ENCODE measurements at regions not wholly inside any gene's neighbourhood (a gene's known extent, or its start where the extent isn't known, plus 50 kb on each side); places are given as distances from the start of the nearest gene placed in this dataset.

DNA sequence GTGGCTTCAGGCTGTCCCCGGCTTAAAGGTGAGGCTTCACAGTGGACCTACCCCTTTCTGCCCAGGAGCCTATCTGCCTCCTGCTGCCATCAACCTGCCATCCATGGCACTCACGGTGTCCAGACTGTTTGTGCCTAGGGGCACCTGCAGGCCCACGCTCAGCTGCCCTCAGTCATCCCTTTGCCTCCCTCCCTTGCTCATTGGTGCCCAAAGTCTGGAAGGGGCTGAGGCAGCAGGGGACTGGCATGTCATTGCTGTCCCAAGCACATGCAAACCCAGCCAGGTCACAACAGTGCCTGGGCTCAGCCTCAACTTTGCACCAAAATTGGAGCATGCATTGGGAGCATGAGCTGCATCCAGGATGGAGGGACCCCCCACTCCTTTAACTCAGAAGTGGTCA is 1142.7 kb upstream of the NCAM2 start:
- H3K18ac ChIP-seq (ENCODE audit: low read length) = no peak overlapping the region
- no peaks in the 10 kb centered on the region for H3K79me1 ChIP-seq (ENCODE audit: low read depth, low read length)
- peak overlapping the region; percentile 66 for H3K4ac ChIP-seq (ENCODE audit: low read length)
- no peak for DNase-seq (ENCODE audit: low spot score)
- H3K27ac ChIP-seq (replicated peaks; ENCODE audit: low read length) = no peak overlapping the region
- H3K27me3 ChIP-seq (ENCODE audit: control insufficient read depth in 3 of 3, insufficient read depth in 3 of 3, low read depth in 1 of 3, low read length in 3 of 3) = no peaks in the 10 kb centered on the region
- H2AK5ac ChIP-seq (ENCODE audit: low read depth, low read length) = no peak overlapping the region
- no peak overlapping the region for H2BK15ac ChIP-seq (ENCODE audit: low read length)
- no peak overlapping the region for H3K4me3 ChIP-seq (ENCODE audit: low read length in 2 of 2)
- WGBS, 2 donors (ENCODE audit: extremely low coverage in 2 of 2, insufficient read length in 2 of 2, insufficient replicate concordance in 1 of 2) = no CpG with 5 or more reads among the region's 3 CpGs
- no peaks in the 10 kb centered on the region for H3K4me1 ChIP-seq (ENCODE audit: control insufficient read depth in 2 of 2, insufficient read depth in 1 of 2, low read depth in 1 of 2, low read length in 2 of 2)
- H4K8ac ChIP-seq (ENCODE audit: low read depth, low read length) = peak overlapping the region; percentile 43
- H3K9me3 ChIP-seq (replicated peaks in 1 of 2; ENCODE audit: control insufficient read depth in 2 of 2, insufficient read depth in 1 of 2, low read depth in 1 of 2, low read length in 2 of 2) = no peaks in the 10 kb centered on the region
- H2BK120ac ChIP-seq (ENCODE audit: low read depth, low read length) = no peak overlapping the region
- no peak overlapping the region for H2BK12ac ChIP-seq (ENCODE audit: low read length)
- H3K23ac ChIP-seq (ENCODE audit: low read depth, low read length, poor library complexity) = peak overlapping the region; percentile 73
- no peaks in the 10 kb centered on the region for H3K36me3 ChIP-seq (replicated peaks in 1 of 2; ENCODE audit: control insufficient read depth in 2 of 2, insufficient read depth in 2 of 2, low read length in 2 of 2)
- H4K91ac ChIP-seq (ENCODE audit: low read depth, low read length, poor library complexity) = no peak overlapping the region
- no peak overlapping the region for H3K4me2 ChIP-seq (ENCODE audit: insufficient read depth, low read length, poor library complexity, severe bottlenecking)
- no peak overlapping the region for H2BK5ac ChIP-seq (ENCODE audit: low read length)
- H3K9ac ChIP-seq (ENCODE audit: low read depth, low read length, poor library complexity) = no peak overlapping the region
- H2AFZ ChIP-seq (ENCODE audit: low read length) = no peak overlapping the region
- peak overlapping the region; percentile 94 for H3K14ac ChIP-seq (ENCODE audit: low read length)

DNA sequence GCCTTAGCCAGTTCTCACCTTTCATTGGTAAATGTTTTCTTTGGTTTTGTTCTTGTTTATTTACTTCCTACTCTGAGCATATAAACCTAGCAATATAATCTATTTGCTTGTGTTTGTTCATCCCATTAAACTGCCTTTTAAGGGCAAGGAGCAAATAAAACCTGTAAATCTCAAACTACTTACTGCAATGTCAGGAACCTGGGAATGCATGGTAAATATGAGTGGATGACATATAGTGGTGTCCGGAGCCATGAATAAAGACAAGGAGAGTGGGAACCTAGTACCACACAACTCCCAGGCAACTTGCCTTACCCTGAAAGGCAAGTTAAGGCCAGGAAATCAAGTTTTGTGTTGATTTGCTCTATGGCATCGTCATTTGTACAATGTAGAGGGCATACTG is 1133.7 kb upstream of the NCAM2 start:
- no peak overlapping the region for H3K4me3 ChIP-seq (ENCODE audit: low read length in 2 of 2)
- H3K79me1 ChIP-seq (ENCODE audit: low read depth, low read length) = no peaks in the 10 kb centered on the region
- H3K9me3 ChIP-seq (replicated peaks in 1 of 2; ENCODE audit: control insufficient read depth in 2 of 2, insufficient read depth in 1 of 2, low read depth in 1 of 2, low read length in 2 of 2) = no peaks in the 10 kb centered on the region
- H3K4me1 ChIP-seq (ENCODE audit: control insufficient read depth in 2 of 2, insufficient read depth in 1 of 2, low read depth in 1 of 2, low read length in 2 of 2) = no peaks in the 10 kb centered on the region
- no peak for DNase-seq (ENCODE audit: low spot score)
- no peak overlapping the region for H3K23ac ChIP-seq (ENCODE audit: low read depth, low read length, poor library complexity)
- H3K4ac ChIP-seq (ENCODE audit: low read length) = no peak overlapping the region
- H3K14ac ChIP-seq (ENCODE audit: low read length) = no peak overlapping the region
- no peak overlapping the region for H2BK120ac ChIP-seq (ENCODE audit: low read depth, low read length)
- H2BK12ac ChIP-seq (ENCODE audit: low read length) = no peak overlapping the region
- no peak overlapping the region for H4K91ac ChIP-seq (ENCODE audit: low read depth, low read length, poor library complexity)
- no peaks in the 10 kb centered on the region for H3K36me3 ChIP-seq (replicated peaks in 1 of 2; ENCODE audit: control insufficient read depth in 2 of 2, insufficient read depth in 2 of 2, low read length in 2 of 2)
- no peak overlapping the region for H2BK15ac ChIP-seq (ENCODE audit: low read length)
- no peak overlapping the region for H2BK5ac ChIP-seq (ENCODE audit: low read length)
- H3K9ac ChIP-seq (ENCODE audit: low read depth, low read length, poor library complexity) = no peak overlapping the region
- no peaks in the 10 kb centered on the region for H3K27me3 ChIP-seq (ENCODE audit: control insufficient read depth in 3 of 3, insufficient read depth in 3 of 3, low read depth in 1 of 3, low read length in 3 of 3)
- H4K8ac ChIP-seq (ENCODE audit: low read depth, low read length) = no peak overlapping the region
- no peak overlapping the region for H3K18ac ChIP-seq (ENCODE audit: low read length)
- H2AK5ac ChIP-seq (ENCODE audit: low read depth, low read length) = no peak overlapping the region
- WGBS, 2 donors (ENCODE audit: extremely low coverage in 2 of 2, insufficient read length in 2 of 2, insufficient replicate concordance in 1 of 2) = no CpG with 5 or more reads among the region's 2 CpGs
- H3K4me2 ChIP-seq (ENCODE audit: insufficient read depth, low read length, poor library complexity, severe bottlenecking) = no peak overlapping the region
- no peak overlapping the region for H2AFZ ChIP-seq (ENCODE audit: low read length)
- no peak overlapping the region for H3K27ac ChIP-seq (replicated peaks; ENCODE audit: low read length)

DNA sequence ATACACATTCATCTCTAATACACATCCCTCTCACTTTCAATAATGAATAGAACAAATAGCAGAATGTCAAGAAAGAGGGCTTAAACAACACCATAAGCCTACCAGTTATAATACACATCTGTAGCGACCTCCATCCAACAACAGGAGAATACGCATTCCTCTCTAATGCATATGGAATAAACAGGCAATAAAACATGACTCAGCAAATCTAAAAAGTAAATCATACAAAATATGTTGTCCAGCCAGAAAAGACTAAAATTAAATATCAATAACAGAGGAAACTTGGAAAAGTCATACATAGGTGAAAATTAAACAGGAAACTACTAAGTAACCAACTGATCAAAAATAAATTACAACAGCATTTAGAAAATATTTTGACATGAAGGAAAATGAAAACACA is 1127.5 kb upstream of the NCAM2 start:
- no peak overlapping the region for H2BK5ac ChIP-seq (ENCODE audit: low read length)
- H2BK12ac ChIP-seq (ENCODE audit: low read length) = no peak overlapping the region
- H3K4me2 ChIP-seq (ENCODE audit: insufficient read depth, low read length, poor library complexity, severe bottlenecking) = no peak overlapping the region
- H2AFZ ChIP-seq (ENCODE audit: low read length) = no peak overlapping the region
- H3K27ac ChIP-seq (replicated peaks; ENCODE audit: low read length) = no peak overlapping the region
- no peak overlapping the region for H3K23ac ChIP-seq (ENCODE audit: low read depth, low read length, poor library complexity)
- H2BK15ac ChIP-seq (ENCODE audit: low read length) = no peak overlapping the region
- H3K79me1 ChIP-seq (ENCODE audit: low read depth, low read length) = no peaks in the 10 kb centered on the region
- H3K9ac ChIP-seq (ENCODE audit: low read depth, low read length, poor library complexity) = no peak overlapping the region
- no peaks in the 10 kb centered on the region for H3K4me1 ChIP-seq (ENCODE audit: control insufficient read depth in 2 of 2, insufficient read depth in 1 of 2, low read depth in 1 of 2, low read length in 2 of 2)
- no peak overlapping the region for H3K18ac ChIP-seq (ENCODE audit: low read length)
- H3K27me3 ChIP-seq (ENCODE audit: control insufficient read depth in 3 of 3, insufficient read depth in 3 of 3, low read depth in 1 of 3, low read length in 3 of 3) = no peaks in the 10 kb centered on the region
- no peak overlapping the region for H3K14ac ChIP-seq (ENCODE audit: low read length)
- no peak overlapping the region for H2BK120ac ChIP-seq (ENCODE audit: low read depth, low read length)
- no peak overlapping the region for H3K4ac ChIP-seq (ENCODE audit: low read length)
- WGBS, 2 donors (ENCODE audit: extremely low coverage in 2 of 2, insufficient read length in 2 of 2, insufficient replicate concordance in 1 of 2) = no CpG with 5 or more reads among the region's 2 CpGs
- H3K36me3 ChIP-seq (replicated peaks in 1 of 2; ENCODE audit: control insufficient read depth in 2 of 2, insufficient read depth in 2 of 2, low read length in 2 of 2) = no peaks in the 10 kb centered on the region
- no peak overlapping the region for H2AK5ac ChIP-seq (ENCODE audit: low read depth, low read length)
- H4K91ac ChIP-seq (ENCODE audit: low read depth, low read length, poor library complexity) = no peak overlapping the region
- no peak overlapping the region for H4K8ac ChIP-seq (ENCODE audit: low read depth, low read length)
- no peaks in the 10 kb centered on the region for H3K9me3 ChIP-seq (replicated peaks in 1 of 2; ENCODE audit: control insufficient read depth in 2 of 2, insufficient read depth in 1 of 2, low read depth in 1 of 2, low read length in 2 of 2)
- H3K4me3 ChIP-seq (ENCODE audit: low read length in 2 of 2) = no peak overlapping the region
- no peak for DNase-seq (ENCODE audit: low spot score)

DNA sequence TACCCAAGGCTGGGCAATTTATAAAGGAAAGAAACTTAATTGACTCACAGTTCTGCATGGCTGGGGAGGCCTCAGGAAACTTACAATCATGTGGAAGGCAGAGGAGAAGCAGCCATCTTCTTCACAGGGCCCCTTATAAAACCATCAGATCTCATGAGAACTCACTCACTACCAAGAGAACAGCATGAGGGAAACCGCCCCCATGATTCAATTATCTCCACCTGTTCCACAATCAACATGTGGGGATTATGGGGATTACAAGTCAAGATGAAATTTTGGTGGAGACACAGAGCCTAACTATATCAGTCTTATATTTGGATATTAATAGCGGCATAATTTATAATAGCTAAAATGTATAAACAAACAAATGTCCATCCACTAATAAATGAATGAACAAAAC is 1123.7 kb upstream of the NCAM2 start:
- Histone ChIP-seq H2BK5ac (ENCODE audit: low read length) (no peak overlapping the region), H3K4ac (ENCODE audit: low read length) (no peak overlapping the region), H2AFZ (ENCODE audit: low read length) (no peak overlapping the region), H3K27me3 (ENCODE audit: control insufficient read depth in 3 of 3, insufficient read depth in 3 of 3, low read depth in 1 of 3, low read length in 3 of 3) (no peaks in the 10 kb centered on the region), H3K27ac (replicated peaks; ENCODE audit: low read length) (no peak overlapping the region), H2BK120ac (ENCODE audit: low read depth, low read length) (no peak overlapping the region), H3K23ac (ENCODE audit: low read depth, low read length, poor library complexity) (no peak overlapping the region), H4K8ac (ENCODE audit: low read depth, low read length) (no peak overlapping the region), H2BK15ac (ENCODE audit: low read length) (no peak overlapping the region), H3K14ac (ENCODE audit: low read length) (no peak overlapping the region), H3K9ac (ENCODE audit: low read depth, low read length, poor library complexity) (no peak overlapping the region), H3K4me3 (ENCODE audit: low read length in 2 of 2) (no peak overlapping the region), H3K9me3 (replicated peaks in 1 of 2; ENCODE audit: control insufficient read depth in 2 of 2, insufficient read depth in 1 of 2, low read depth in 1 of 2, low read length in 2 of 2) (no peaks in the 10 kb centered on the region), H3K4me1 (ENCODE audit: control insufficient read depth in 2 of 2, insufficient read depth in 1 of 2, low read depth in 1 of 2, low read length in 2 of 2) (no peaks in the 10 kb centered on the region), H3K36me3 (replicated peaks in 1 of 2; ENCODE audit: control insufficient read depth in 2 of 2, insufficient read depth in 2 of 2, low read length in 2 of 2) (no peaks in the 10 kb centered on the region), H3K79me1 (ENCODE audit: low read depth, low read length) (no peaks in the 10 kb centered on the region), H2AK5ac (ENCODE audit: low read depth, low read length) (no peak overlapping the region), H2BK12ac (ENCODE audit: low read length) (no peak overlapping the region), H4K91ac (ENCODE audit: low read depth, low read length, poor library complexity) (no peak overlapping the region), H3K18ac (ENCODE audit: low read length) (no peak overlapping the region), H3K4me2 (ENCODE audit: insufficient read depth, low read length, poor library complexity, severe bottlenecking) (no peak overlapping the region)
- no peak for DNase-seq (ENCODE audit: low spot score)
- no CpG with 5 or more reads among the region's 2 CpGs for WGBS, 2 donors (ENCODE audit: extremely low coverage in 2 of 2, insufficient read length in 2 of 2, insufficient replicate concordance in 1 of 2)

All from neuronal stem cell (in vitro differentiated cells).